ENCODE measurements at regions not wholly inside any gene's neighbourhood (a gene's known extent, or its start where the extent isn't known, plus 50 kb on each side); places are given as distances from the start of the nearest gene placed in this dataset.

DNA sequence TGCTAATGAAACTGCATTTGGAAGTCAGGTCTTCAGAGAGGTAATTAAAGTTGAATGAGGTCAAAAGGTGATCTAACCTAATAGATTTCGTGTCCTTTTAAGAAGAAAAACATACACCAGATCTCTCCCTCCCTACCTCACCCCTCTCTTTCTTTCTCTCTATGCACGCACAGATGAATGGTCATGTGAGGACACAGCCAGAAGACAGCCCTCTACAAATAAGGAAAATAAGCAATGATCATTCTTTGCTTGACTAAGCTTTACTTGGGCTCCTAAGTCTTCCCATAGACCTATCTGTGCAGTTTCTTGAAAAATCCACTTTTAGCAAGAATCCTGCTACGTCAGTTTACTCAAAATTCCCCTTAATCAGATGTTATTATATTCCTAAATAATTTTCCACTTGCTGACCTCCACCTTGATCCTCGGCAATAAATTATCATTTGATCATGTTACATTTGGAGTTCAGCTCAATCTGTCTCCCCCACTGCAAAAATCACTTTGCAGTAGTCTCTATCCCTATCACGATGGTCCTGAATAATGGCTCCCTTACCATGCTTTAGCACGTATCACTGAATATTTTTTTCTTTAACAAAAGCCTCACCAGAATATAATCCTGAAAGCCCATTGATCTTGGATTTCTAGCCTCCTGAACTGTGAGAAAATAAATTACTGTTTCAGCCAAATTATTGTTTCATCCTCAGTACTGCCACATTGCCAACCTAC is 527.3 kb downstream of the GABRG1 start:
- no peak for TF ChIP-seq POLR2AphosphoS5 (IDR thresholded peaks at IDR 0.05; ENCODE audit: low read depth)
- no peak for TF ChIP-seq CTCF (IDR thresholded peaks at IDR 0.05; ENCODE audit: insufficient read depth, low read length)
- no peak for TF ChIP-seq GABPA (IDR thresholded peaks at IDR 0.05; ENCODE audit: low read depth)
- TF ChIP-seq REST (IDR thresholded peaks at IDR 0.05; ENCODE audit: insufficient replicate concordance, low read depth) = no peak
- TF ChIP-seq SPI1 (IDR thresholded peaks at IDR 0.05; ENCODE audit: borderline replicate concordance, low read depth) = no peak
- no peak overlapping the region for H3K4me3 ChIP-seq (replicated peaks; ENCODE audit: insufficient read depth, low read length)
- no peak overlapping the region for H3K27ac ChIP-seq (replicated peaks)
- no peak for DNase-seq (ENCODE audit: low read depth in 1 of 2, low spot score in 1 of 2)
- H3K27me3 ChIP-seq (ENCODE audit: insufficient read depth, poor library complexity, severe bottlenecking) = no peaks in the 10 kb centered on the region

DNA sequence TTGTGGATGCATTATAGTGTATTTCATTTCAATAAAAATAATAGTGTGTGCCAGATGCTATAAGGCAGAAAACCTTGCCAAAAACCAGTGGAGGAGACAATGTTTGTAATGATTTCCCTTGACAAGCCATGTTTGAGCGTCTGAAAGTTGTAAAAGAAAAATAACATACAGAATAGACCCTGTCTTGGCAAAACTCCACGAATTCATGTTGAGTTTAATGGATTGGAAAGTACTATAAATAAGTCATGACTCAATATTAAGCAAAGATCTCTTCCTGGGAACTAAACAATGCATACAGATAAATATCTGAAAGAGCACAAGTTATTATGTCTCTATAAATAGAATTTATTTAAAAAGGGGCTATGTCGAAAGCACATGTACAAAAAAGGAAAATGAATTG is 543.5 kb downstream of the GABRG1 start:
- TF ChIP-seq GABPA (IDR thresholded peaks at IDR 0.05; ENCODE audit: low read depth) = no peak
- no peak for TF ChIP-seq SPI1 (IDR thresholded peaks at IDR 0.05; ENCODE audit: borderline replicate concordance, low read depth)
- no peak for TF ChIP-seq CTCF (IDR thresholded peaks at IDR 0.05; ENCODE audit: insufficient read depth, low read length)
- TF ChIP-seq REST (IDR thresholded peaks at IDR 0.05; ENCODE audit: insufficient replicate concordance, low read depth) = no peak
- no peak for TF ChIP-seq POLR2AphosphoS5 (IDR thresholded peaks at IDR 0.05; ENCODE audit: low read depth)
- Histone ChIP-seq H3K27ac (replicated peaks) (no peak overlapping the region), H3K4me3 (replicated peaks; ENCODE audit: insufficient read depth, low read length) (no peak overlapping the region), H3K27me3 (ENCODE audit: insufficient read depth, poor library complexity, severe bottlenecking) (no peaks in the 10 kb centered on the region)
- DNase-seq (ENCODE audit: low read depth in 1 of 2, low spot score in 1 of 2) = no peak

GRCh38 chr4:45578874-45579273 is 545.0 kb downstream of the GABRG1 start:
- Histone ChIP-seq H3K27ac (replicated peaks) (no peak overlapping the region), H3K27me3 (ENCODE audit: insufficient read depth, poor library complexity, severe bottlenecking) (no peaks in the 10 kb centered on the region), H3K4me3 (replicated peaks; ENCODE audit: insufficient read depth, low read length) (no peak overlapping the region)
- no peak for DNase-seq (ENCODE audit: low read depth in 1 of 2, low spot score in 1 of 2)
- TF ChIP-seq POLR2AphosphoS5 (IDR thresholded peaks at IDR 0.05; ENCODE audit: low read depth) (no peak), CTCF (IDR thresholded peaks at IDR 0.05; ENCODE audit: insufficient read depth, low read length) (no peak), REST (IDR thresholded peaks at IDR 0.05; ENCODE audit: insufficient replicate concordance, low read depth) (no peak)
